ENCODE measurements at regions not wholly inside any gene's neighbourhood (a gene's known extent, or its start where the extent isn't known, plus 50 kb on each side); places are given as distances from the start of the nearest gene placed in this dataset.

DNA sequence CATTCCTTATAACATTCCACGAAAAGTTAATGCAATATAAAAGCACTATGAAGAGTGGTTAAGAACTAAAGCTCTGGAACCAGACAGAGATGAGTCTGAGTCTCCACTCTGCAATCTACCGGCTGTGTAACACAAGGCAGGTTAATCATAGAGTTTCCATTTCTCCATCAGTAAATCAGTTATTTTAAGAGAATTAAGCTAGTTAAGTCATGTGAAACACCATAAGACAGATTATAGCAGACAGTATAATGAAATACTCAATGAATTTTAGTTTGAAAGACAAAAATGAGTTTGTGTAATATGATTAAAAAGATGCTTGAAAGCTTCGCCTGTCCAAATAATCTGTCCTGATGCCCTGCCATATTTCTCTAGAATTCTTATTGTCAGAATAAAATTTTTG lies 282.6 kb upstream of the ACTRT1 start:
- Mint-ChIP-seq H3K36me3 (ENCODE audit: unreplicated experiment) (no peaks in the 10 kb centered on the region), H3K27ac (ENCODE audit: unreplicated experiment) (no peak overlapping the region), H3K9me3 (ENCODE audit: unreplicated experiment) (no peaks in the 10 kb centered on the region), H3K27me3 (ENCODE audit: unreplicated experiment) (peaks cover 1% of the 10 kb centered on the region), H3K4me1 (ENCODE audit: low read depth, unreplicated experiment) (no peaks in the 10 kb centered on the region), H3K4me3 (ENCODE audit: unreplicated experiment) (no peak overlapping the region)
- DNase-seq, result no peak
- TF ChIP-seq, protein P1, sequence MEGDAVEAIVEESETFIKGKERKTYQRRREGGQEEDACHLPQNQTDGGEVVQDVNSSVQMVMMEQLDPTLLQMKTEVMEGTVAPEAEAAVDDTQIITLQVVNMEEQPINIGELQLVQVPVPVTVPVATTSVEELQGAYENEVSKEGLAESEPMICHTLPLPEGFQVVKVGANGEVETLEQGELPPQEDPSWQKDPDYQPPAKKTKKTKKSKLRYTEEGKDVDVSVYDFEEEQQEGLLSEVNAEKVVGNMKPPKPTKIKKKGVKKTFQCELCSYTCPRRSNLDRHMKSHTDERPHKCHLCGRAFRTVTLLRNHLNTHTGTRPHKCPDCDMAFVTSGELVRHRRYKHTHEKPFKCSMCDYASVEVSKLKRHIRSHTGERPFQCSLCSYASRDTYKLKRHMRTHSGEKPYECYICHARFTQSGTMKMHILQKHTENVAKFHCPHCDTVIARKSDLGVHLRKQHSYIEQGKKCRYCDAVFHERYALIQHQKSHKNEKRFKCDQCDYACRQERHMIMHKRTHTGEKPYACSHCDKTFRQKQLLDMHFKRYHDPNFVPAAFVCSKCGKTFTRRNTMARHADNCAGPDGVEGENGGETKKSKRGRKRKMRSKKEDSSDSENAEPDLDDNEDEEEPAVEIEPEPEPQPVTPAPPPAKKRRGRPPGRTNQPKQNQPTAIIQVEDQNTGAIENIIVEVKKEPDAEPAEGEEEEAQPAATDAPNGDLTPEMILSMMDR (IDR thresholded peaks at IDR 0.05; ENCODE audit: partially characterized antibody, unreplicated experiment), result no peak

DNA sequence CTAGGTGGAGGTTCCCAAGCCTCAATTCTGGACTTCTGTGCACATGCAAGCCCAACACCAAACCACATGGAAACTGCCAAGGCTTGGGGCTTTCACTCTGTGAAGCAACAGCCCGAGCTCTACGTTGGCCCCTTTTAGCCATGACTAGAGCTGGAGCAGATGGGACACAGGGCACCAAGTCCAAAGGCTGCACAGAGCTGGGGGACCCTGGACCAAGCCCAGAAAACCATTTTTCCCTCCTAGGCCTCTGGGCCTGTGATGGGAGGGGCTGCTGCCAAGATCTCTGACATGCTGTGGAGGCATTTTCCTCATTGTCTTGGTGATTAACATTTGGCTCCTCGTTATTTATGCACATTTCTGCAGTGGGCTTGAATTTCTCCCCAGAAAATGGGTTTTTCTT lies 258.7 kb upstream of the ACTRT1 start:
- DNase-seq, result no peak
- Mint-ChIP-seq H3K4me3 (ENCODE audit: unreplicated experiment) (no peak overlapping the region), H3K27me3 (ENCODE audit: unreplicated experiment) (no peaks in the 10 kb centered on the region), H3K36me3 (ENCODE audit: unreplicated experiment) (no peaks in the 10 kb centered on the region), H3K4me1 (ENCODE audit: low read depth, unreplicated experiment) (no peaks in the 10 kb centered on the region), H3K9me3 (ENCODE audit: unreplicated experiment) (no peaks in the 10 kb centered on the region), H3K27ac (ENCODE audit: unreplicated experiment) (no peak overlapping the region)
- TF ChIP-seq, protein P1 (IDR thresholded peaks at IDR 0.05; ENCODE audit: partially characterized antibody, unreplicated experiment), result no peak

DNA sequence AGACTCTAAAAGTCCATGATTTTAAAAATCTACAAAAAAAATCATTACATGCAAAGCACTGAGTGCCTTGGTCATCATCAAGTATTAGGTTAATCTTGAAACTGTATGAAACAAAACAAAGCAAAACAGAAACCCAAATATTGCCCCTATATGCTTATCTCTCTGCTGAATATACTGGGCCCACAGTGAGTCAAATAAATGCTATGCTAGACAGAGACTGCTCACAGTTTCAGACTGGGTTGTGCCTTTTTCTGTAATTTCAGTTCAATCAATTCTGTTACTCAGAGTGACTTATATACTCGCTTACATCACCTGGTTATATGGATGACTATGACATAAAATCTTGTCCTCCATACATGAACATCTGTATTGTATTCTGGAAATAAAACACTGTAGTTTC lies 257.1 kb upstream of the ACTRT1 start:
- no peak overlapping the region for H3K27ac Mint-ChIP-seq (ENCODE audit: unreplicated experiment)
- no peaks in the 10 kb centered on the region for H3K4me1 Mint-ChIP-seq (ENCODE audit: low read depth, unreplicated experiment)
- no peaks in the 10 kb centered on the region for H3K9me3 Mint-ChIP-seq (ENCODE audit: unreplicated experiment)
- no peaks in the 10 kb centered on the region for H3K36me3 Mint-ChIP-seq (ENCODE audit: unreplicated experiment)
- H3K27me3 Mint-ChIP-seq (ENCODE audit: unreplicated experiment), result no peaks in the 10 kb centered on the region
- no peak for DNase-seq
- no peak overlapping the region for H3K4me3 Mint-ChIP-seq (ENCODE audit: unreplicated experiment)
- TF ChIP-seq, protein P1 (IDR thresholded peaks at IDR 0.05; ENCODE audit: partially characterized antibody, unreplicated experiment), result no peak

- Mint-ChIP-seq H3K4me1 (ENCODE audit: low read depth, unreplicated experiment) (no peaks in the 10 kb centered on the region), H3K27me3 (ENCODE audit: unreplicated experiment) (no peaks in the 10 kb centered on the region), H3K36me3 (ENCODE audit: unreplicated experiment) (peaks cover 4% of the 10 kb centered on the region), H3K9me3 (ENCODE audit: unreplicated experiment) (no peaks in the 10 kb centered on the region), H3K27ac (ENCODE audit: unreplicated experiment) (no peak overlapping the region), H3K4me3 (ENCODE audit: unreplicated experiment) (no peak overlapping the region)
- no peak for DNase-seq
- TF ChIP-seq, protein P1 (IDR thresholded peaks at IDR 0.05; ENCODE audit: partially characterized antibody, unreplicated experiment), result no peak
Observed at GRCh38 chrX:128294198-128294597, 242.0 kb upstream of the ACTRT1 start.

GRCh38 chrX:128287693-128288092 lies 235.5 kb upstream of the ACTRT1 start:
- Mint-ChIP-seq H3K27me3 (ENCODE audit: unreplicated experiment) (no peaks in the 10 kb centered on the region), H3K4me3 (ENCODE audit: unreplicated experiment) (no peak overlapping the region), H3K9me3 (ENCODE audit: unreplicated experiment) (no peaks in the 10 kb centered on the region), H3K36me3 (ENCODE audit: unreplicated experiment) (no peaks in the 10 kb centered on the region), H3K4me1 (ENCODE audit: low read depth, unreplicated experiment) (no peaks in the 10 kb centered on the region), H3K27ac (ENCODE audit: unreplicated experiment) (no peak overlapping the region)
- no peak for DNase-seq
- TF ChIP-seq, protein P1 (IDR thresholded peaks at IDR 0.05; ENCODE audit: partially characterized antibody, unreplicated experiment), result no peak
